Activated T-helper 1 cell treated with anti-CD3 and anti-CD28 coated beads, Interleukin-12 subunit alpha, Interleukin-12 subunit beta, Interleukin-2, Interleukin-4 antibody, amounts not matched to agents 30 ng/mL and 10 ng/mL and 1 ng/mL, durations not matched to agents 14 hours and 24 hours and 36 hours (primary cell): ENCODE measurements at regions not wholly inside any gene's neighbourhood (a gene's known extent, or its start where the extent isn't known, plus 50 kb on each side); places are given as distances from the start of the nearest gene placed in this dataset.
"Not testable (repeated sequence)": the region's sequence is repeated elsewhere in the genome, so short reads cannot be mapped to it uniquely, and the experiment has no call there.

Experiments used
- DNase-seq: peaks from one replicate; pipeline ENCODE4 v3.0.0; 2021; ENCODE audit warnings: low spot score
- H3K27ac Mint-ChIP-seq: one replicate; pipeline ENCODE4 v1.8.0; 2021; ENCODE audit warnings: mild to moderate bottlenecking, mixed read lengths
- H3K27me3 Mint-ChIP-seq: one replicate; pipeline ENCODE4 v1.8.0; 2022; ENCODE audit warnings: mild to moderate bottlenecking, moderate library complexity, mixed read lengths; ENCODE audit not compliant: insufficient read depth
- H3K36me3 Mint-ChIP-seq: one replicate; pipeline ENCODE4 v1.8.0; 2021; ENCODE audit warnings: low read depth, mixed read lengths
- H3K4me1 Mint-ChIP-seq: one replicate; pipeline ENCODE4 v1.8.0; 2021; ENCODE audit warnings: low read depth, mixed read lengths
- H3K4me3 Mint-ChIP-seq: one replicate; pipeline ENCODE4 v1.8.0; 2021; ENCODE audit warnings: mild to moderate bottlenecking, moderate library complexity, mixed read lengths
- H3K9me3 Mint-ChIP-seq: one replicate; pipeline ENCODE4 v1.8.0; 2021; ENCODE audit warnings: mixed read lengths
- intact Hi-C: fragments of 100-400 bp; cut with micrococcal nuclease; formaldehyde crosslinking; loops from one replicate; pipeline ENCODE4 v1.15.1; 2024

DNA sequence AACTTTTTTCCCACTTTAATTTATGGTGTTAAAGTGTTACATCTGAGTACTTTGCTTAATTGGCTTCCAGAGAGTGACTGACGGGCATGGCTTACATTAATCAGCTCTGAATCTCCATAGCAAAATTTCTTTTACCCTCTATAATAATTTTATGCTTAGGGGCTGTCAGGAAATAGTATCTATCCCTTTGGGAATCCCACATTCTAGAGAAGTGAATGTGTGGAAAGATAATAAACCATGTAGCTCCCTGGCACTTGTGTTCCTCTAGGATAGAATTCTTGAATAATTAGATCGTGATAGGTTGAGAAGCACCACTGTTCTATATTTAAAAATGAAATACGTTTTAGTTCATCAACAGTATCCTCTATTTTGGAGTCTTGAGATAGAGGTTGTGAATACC is 89.6 kb downstream of the DNAJB9 start:
- H3K27me3 Mint-ChIP-seq = peaks cover 3% of the 10 kb centered on the region
- intact Hi-C loops = no loop called here
- no peak overlapping the region for H3K27ac Mint-ChIP-seq
- no peak for DNase-seq
- H3K36me3 Mint-ChIP-seq = no peaks in the 10 kb centered on the region
- no peak overlapping the region for H3K4me3 Mint-ChIP-seq
- no peaks in the 10 kb centered on the region for H3K9me3 Mint-ChIP-seq
- H3K4me1 Mint-ChIP-seq = no peaks in the 10 kb centered on the region

DNA sequence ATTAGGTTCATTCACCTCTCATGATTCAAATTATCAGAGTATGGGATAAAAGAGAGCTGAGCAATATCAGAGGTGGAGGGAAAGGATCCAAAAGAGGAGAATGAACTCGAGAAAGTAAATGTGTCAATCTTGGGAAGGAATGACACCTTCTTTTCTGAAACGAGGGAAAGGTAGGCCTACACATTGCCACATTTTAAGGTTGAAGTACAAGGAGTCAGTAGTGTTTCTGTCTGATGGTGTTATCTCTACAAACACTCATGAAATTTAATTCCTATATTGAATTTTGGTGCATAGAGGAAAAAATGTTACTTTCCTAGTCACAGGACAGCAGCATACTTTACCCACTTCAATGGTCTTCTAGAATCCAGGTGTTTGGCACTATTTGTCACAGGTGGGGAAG is 90.2 kb downstream of the DNAJB9 start:
- no peak overlapping the region for H3K27ac Mint-ChIP-seq
- no peak for DNase-seq
- H3K9me3 Mint-ChIP-seq = no peaks in the 10 kb centered on the region
- H3K4me1 Mint-ChIP-seq = no peaks in the 10 kb centered on the region
- no peak overlapping the region for H3K4me3 Mint-ChIP-seq
- intact Hi-C loops = no loop called here
- H3K36me3 Mint-ChIP-seq = no peaks in the 10 kb centered on the region
- peaks cover 3% of the 10 kb centered on the region for H3K27me3 Mint-ChIP-seq

DNA sequence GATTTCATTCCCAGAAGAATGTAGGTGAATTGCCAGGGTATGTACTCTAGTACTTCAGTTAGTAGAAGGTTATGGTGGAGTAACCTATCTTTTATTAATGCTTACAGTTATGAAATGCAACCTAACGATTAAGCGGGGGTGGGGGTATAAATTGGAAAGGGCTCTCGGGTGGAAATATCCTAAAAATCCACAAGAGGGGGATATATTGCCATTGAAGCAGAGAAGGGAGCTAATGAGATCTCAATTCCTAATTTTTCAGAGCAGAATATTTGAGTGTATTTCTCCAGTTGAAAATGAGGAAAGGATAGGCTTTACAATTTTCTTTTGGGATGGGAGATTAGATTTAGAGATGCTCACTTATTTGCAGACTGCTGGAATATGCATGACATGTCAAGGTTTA is 90.8 kb downstream of the DNAJB9 start:
- no peak overlapping the region for H3K27ac Mint-ChIP-seq
- no peaks in the 10 kb centered on the region for H3K9me3 Mint-ChIP-seq
- intact Hi-C loops = no loop called here
- H3K27me3 Mint-ChIP-seq = peaks cover 3% of the 10 kb centered on the region
- H3K36me3 Mint-ChIP-seq = no peaks in the 10 kb centered on the region
- no peak for DNase-seq
- no peak overlapping the region for H3K4me3 Mint-ChIP-seq
- no peaks in the 10 kb centered on the region for H3K4me1 Mint-ChIP-seq

DNA sequence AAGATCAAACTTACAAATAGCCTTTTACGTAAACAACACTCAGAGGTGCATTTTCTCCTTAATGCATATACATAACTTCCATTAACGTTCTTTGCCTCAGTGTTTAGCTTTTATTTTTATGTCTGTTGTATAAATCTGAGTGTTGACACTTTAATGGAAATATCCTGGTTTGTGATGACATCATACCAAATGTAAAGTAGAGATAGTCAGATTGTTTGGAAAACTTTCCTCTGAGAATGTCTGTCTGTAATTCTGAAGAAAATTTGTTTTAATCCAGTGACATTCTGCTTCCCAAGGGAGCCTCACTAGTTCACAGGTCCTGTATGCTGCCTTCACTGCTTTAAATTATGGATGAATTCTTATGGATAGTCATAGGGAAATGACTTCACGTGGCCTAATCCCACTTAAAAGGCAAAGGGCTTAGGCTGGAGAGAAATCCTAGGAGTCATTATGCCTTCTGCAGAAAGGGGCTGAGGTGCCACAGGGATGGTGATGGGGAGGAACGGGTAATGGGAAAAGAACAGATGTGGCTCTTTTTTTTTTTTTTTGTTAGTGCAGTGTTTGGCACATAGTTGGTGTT is 93.2 kb downstream of the DNAJB9 start:
- H3K4me1 Mint-ChIP-seq = no peaks in the 10 kb centered on the region
- intact Hi-C loops = no loop called here
- H3K36me3 Mint-ChIP-seq = no peaks in the 10 kb centered on the region
- DNase-seq = no peak
- no peaks in the 10 kb centered on the region for H3K9me3 Mint-ChIP-seq
- H3K4me3 Mint-ChIP-seq = no peak overlapping the region
- H3K27me3 Mint-ChIP-seq = peaks cover 3% of the 10 kb centered on the region
- H3K27ac Mint-ChIP-seq = no peak overlapping the region

DNA sequence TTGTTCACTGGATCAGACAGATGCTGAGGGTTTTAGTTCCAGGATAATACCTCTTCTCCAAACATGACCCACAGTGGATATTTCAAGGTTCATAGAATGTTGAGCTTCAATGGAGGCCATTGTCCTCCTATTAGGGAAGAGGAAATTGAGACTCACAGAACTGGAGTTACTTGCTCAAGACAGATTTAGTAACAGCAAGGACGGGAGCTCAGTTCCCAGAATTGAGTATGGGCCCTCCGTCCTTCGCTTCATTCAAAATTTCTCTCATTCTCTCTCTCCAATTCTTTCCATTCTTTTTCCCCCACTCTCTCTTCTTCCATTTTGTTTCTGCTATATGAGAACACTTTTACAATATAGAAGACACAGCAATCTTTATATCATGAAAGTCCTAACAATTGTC is 94.0 kb downstream of the DNAJB9 start:
- Mint-ChIP-seq H3K36me3 (no peaks in the 10 kb centered on the region), H3K27ac (no peak overlapping the region), H3K4me3 (no peak overlapping the region), H3K9me3 (no peaks in the 10 kb centered on the region), H3K27me3 (peaks cover 3% of the 10 kb centered on the region), H3K4me1 (no peaks in the 10 kb centered on the region)
- intact Hi-C loops = no loop called here
- no peak for DNase-seq

DNA sequence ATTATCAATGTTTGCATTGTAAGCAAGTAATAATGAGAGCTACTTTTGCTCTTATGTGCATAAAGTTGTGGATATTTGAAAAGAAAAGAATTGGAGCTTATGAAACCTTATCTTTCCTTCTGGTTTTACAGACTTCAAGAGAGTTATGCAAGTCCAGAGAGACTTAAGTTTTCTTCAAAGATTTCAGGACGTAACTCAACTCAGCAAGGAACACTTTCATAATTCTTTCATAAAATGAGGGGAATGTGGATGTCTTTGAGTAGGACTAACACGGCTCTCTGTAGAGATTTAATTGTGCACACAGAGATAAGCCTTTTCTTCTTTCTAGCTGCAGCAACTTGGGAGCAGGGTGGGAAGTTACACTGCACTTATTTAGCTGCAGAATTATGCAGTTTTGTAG is 97.5 kb downstream of the DNAJB9 start:
- Mint-ChIP-seq H3K36me3 (no peaks in the 10 kb centered on the region), H3K27ac (no peak overlapping the region), H3K4me1 (no peaks in the 10 kb centered on the region), H3K27me3 (peaks cover 3% of the 10 kb centered on the region), H3K4me3 (no peak overlapping the region), H3K9me3 (no peaks in the 10 kb centered on the region)
- DNase-seq = no peak
- intact Hi-C loops = no loop called here

DNA sequence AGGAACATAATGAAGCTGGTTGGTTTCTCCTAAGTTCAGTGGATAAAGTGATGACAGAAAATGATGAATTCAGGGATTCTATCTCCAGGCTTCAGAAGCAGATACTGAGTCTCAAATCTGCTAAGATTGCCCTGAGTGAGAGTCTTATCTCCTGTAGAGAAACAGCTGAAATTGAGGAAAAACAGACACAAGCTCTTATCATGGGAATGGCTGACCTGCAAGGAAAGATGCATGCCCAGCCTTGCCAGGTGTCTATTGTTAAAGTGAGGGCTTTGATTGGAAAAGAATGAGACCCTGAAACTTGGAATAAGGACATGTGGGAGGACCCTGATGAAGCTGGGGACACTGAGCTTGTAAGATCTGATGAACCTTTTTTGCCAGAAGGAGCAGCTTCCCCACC is 100.3 kb downstream of the DNAJB9 start:
- Mint-ChIP-seq H3K27me3 (no peaks in the 10 kb centered on the region), H3K27ac (no peak overlapping the region), H3K9me3 (no peaks in the 10 kb centered on the region), H3K4me3 (no peak overlapping the region), H3K4me1 (no peaks in the 10 kb centered on the region), H3K36me3 (no peaks in the 10 kb centered on the region)
- DNase-seq = no peak
- intact Hi-C loops = no loop called here

DNA sequence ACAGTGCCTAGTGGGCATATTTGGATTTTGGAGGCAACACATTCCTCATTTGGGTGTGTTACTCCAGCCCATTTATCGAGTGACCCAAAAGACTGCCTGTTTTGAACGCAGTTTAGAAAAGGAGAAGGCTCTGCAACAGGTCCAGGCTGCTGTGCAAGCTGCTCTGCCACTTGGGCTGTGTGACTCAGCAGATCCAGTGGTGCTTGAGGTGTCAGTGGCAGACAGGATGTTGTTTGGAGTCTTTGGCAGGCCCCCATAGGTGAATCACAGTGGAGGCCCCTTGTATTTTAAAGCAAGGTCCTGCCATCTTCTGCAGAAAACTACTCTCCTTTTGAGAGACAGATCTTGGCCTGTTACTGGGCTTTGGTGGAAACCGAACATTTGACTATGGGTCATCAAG is 104.0 kb downstream of the DNAJB9 start:
- not testable (repeated sequence) for H3K27ac Mint-ChIP-seq, DNase-seq, H3K9me3 Mint-ChIP-seq, H3K36me3 Mint-ChIP-seq, H3K27me3 Mint-ChIP-seq, H3K4me1 Mint-ChIP-seq, H3K4me3 Mint-ChIP-seq
- intact Hi-C loops = loop anchor here (1.0 kb wide), 1 partner anchor 34 kb away; no protein-coding TSS in a partner anchor

DNA sequence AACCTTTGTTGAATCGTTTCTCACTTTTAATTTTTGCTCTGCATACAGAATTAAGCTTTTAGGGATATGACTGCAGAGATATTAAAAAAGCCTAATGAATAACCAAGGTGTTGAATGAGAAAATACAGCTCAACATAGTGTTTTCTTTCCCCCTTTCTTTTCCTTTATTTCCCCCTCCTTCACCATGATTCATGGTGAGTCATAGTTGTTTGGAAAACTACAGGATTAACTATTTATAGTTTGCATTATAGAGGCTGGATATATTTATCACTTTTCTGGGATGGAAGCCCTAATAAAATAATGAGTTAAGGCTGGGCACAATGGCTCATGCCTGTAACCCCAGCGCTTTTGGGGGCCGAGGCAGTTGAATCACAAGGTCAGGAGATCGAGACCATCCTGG is 115.0 kb downstream of the DNAJB9 start:
- Mint-ChIP-seq H3K9me3 (peaks cover 3% of the 10 kb centered on the region), H3K4me1 (no peaks in the 10 kb centered on the region), H3K4me3 (no peak overlapping the region), H3K36me3 (no peaks in the 10 kb centered on the region), H3K27me3 (no peaks in the 10 kb centered on the region), H3K27ac (no peak overlapping the region)
- no peak for DNase-seq
- intact Hi-C loops = no loop called here

DNA sequence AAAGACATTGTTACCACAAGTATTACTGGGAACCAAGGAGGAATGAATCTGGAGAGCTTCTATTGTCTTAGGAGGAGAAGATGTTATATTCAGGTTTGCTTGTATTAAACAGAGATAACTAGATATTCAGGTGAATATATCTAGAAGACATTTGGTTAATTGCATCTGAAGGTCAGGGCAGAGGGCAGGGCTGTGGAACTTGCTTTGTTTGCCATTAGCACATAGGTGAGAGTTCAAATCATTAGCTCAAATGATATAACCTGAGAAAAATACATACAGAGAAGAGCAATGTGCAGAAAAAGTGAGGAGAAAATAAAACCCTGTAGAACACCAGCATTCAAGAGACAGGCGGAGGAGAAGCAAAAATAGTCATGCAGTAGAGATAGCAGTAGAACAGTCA is 116.8 kb downstream of the DNAJB9 start:
- intact Hi-C loops = no loop called here
- no peaks in the 10 kb centered on the region for H3K36me3 Mint-ChIP-seq
- no peaks in the 10 kb centered on the region for H3K4me1 Mint-ChIP-seq
- no peaks in the 10 kb centered on the region for H3K27me3 Mint-ChIP-seq
- no peak for DNase-seq
- no peak overlapping the region for H3K4me3 Mint-ChIP-seq
- no peak overlapping the region for H3K27ac Mint-ChIP-seq
- peaks cover 3% of the 10 kb centered on the region for H3K9me3 Mint-ChIP-seq

DNA sequence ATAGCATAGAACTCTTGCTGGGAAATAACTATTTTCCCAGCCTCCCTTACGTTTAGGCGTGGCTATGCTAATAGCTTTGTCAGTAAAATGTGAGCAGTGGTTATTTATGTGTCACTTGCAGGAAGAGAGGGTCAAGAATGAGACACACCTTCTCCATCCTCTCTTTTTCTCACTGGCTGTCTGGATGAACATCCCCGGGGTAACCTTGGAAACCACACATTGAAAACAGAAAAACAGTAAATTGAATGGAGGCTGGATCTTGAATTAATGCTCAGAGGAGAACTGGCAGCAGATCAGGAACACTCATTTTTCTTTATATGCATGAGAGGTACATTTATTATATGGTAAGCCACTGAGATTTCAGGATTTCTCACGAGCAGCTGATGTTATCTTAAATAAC is 127.6 kb downstream of the DNAJB9 start:
- no peaks in the 10 kb centered on the region for H3K27me3 Mint-ChIP-seq
- no peak overlapping the region for H3K27ac Mint-ChIP-seq
- H3K4me3 Mint-ChIP-seq = no peak overlapping the region
- intact Hi-C loops = no loop called here
- H3K9me3 Mint-ChIP-seq = no peaks in the 10 kb centered on the region
- DNase-seq = no peak
- no peaks in the 10 kb centered on the region for H3K36me3 Mint-ChIP-seq
- no peaks in the 10 kb centered on the region for H3K4me1 Mint-ChIP-seq

DNA sequence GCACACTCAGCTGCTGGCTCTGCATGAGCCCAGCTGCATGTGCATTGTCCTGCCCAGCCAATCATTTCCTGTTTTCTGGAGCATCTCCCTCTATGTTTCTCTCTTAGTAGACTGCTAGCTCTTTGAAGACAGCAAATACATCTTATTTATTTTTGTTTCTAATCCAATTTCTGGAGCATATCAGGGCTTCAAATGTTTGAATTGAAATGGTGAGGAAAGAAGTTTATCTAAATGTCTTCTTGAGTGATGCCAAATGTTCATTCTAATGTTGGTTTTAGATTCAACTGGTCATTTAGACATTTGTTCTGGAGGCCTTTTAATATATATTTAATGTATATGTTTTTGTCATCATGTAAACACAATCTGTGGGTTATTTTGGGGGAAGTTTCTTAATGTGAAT is 141.9 kb downstream of the DNAJB9 start:
- H3K27ac Mint-ChIP-seq = no peak overlapping the region
- DNase-seq = no peak
- H3K36me3 Mint-ChIP-seq = no peaks in the 10 kb centered on the region
- no peaks in the 10 kb centered on the region for H3K27me3 Mint-ChIP-seq
- H3K4me1 Mint-ChIP-seq = no peaks in the 10 kb centered on the region
- intact Hi-C loops = no loop called here
- no peak overlapping the region for H3K4me3 Mint-ChIP-seq
- no peaks in the 10 kb centered on the region for H3K9me3 Mint-ChIP-seq

DNA sequence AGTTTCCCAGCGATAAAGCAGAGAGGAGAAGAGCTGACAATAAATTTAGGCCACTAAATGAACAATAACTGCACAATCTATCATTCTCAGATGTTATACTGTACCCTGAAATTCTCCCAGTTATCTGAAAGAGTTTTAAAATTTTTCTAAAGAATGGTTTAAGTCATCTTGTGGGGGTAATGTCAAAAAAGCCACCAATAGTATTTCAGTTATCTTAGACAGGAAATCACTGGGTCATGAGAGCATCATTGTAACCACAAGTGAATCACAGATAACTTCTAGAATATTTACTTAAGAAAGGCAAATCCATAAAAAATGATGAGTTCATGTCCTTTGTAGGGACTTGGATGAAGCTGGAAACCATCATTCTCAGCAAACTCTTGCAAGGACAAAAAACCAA is 147.1 kb downstream of the DNAJB9 start:
- Mint-ChIP-seq H3K9me3 (no peaks in the 10 kb centered on the region), H3K4me1 (no peaks in the 10 kb centered on the region), H3K4me3 (no peak overlapping the region), H3K36me3 (no peaks in the 10 kb centered on the region), H3K27ac (no peak overlapping the region), H3K27me3 (no peaks in the 10 kb centered on the region)
- DNase-seq = no peak
- intact Hi-C loops = no loop called here

DNA sequence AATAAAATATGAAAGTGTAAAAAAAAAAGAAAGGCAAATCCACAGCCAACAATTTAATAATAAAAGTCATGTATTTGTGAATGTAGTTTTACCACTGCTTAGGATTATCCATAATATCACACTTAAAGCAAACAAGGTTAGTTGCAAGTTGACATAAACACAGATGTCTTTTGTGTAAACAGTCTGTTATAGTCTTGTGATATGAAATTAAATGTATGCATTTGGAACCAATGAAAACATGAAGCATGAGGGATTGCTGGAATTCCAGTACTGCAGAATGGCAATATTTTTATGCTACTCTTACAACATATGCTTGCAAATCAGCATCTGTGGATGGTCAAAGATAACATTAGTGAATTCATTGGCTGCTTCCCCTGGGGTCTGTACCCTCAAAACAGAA is 148.1 kb downstream of the DNAJB9 start:
- no peak overlapping the region for H3K4me3 Mint-ChIP-seq
- no peaks in the 10 kb centered on the region for H3K27me3 Mint-ChIP-seq
- H3K4me1 Mint-ChIP-seq = no peaks in the 10 kb centered on the region
- no peaks in the 10 kb centered on the region for H3K9me3 Mint-ChIP-seq
- no peak overlapping the region for H3K27ac Mint-ChIP-seq
- intact Hi-C loops = no loop called here
- DNase-seq = no peak
- H3K36me3 Mint-ChIP-seq = no peaks in the 10 kb centered on the region
